SK-N-SH treated with all-trans-retinoic acid at 6 μM for 48 hours (cell line): ENCODE measurements at regions not wholly inside any gene's neighbourhood (a gene's known extent, or its start where the extent isn't known, plus 50 kb on each side); places are given as distances from the start of the nearest gene placed in this dataset.

Source experiments
- ATAC-seq: fragments of 200-7000 bp; cut with Tn5 transposase; 3 replicates; pipeline ENCODE4 v1.9.1; 2020; ENCODE audit warnings: mild to moderate bottlenecking, moderate library complexity
- BACH2 ChIP-seq: fragments of 250-450 bp; sonication (Bioruptor Pico); IDR thresholded peaks from 2 replicates; pipeline ENCODE4 v1.9.0; 2021; ENCODE audit warnings: mild to moderate bottlenecking, borderline replicate concordance
- CSDC2 ChIP-seq: fragments of 250-450 bp; sonication (Bioruptor Pico); IDR thresholded peaks from 2 replicates; pipeline ENCODE4 v1.5.0; 2020; ENCODE audit warnings: mild to moderate bottlenecking, moderate library complexity
- CSRNP3 ChIP-seq: fragments of 250-450 bp; sonication (Bioruptor Pico); IDR thresholded peaks from 2 replicates; pipeline ENCODE4 v1.5.1; 2021; ENCODE audit warnings: mild to moderate bottlenecking, moderate library complexity
- ESRRG ChIP-seq: fragments of 250-450 bp; sonication (Bioruptor Pico); IDR thresholded peaks from 2 replicates; pipeline ENCODE4 v1.6.1; 2021; ENCODE audit warnings: mild to moderate bottlenecking
- GLIS3 ChIP-seq: fragments of 250-450 bp; sonication (Bioruptor Pico); IDR thresholded peaks from 2 replicates; pipeline ENCODE4 v1.5.0; 2020; ENCODE audit warnings: mild to moderate bottlenecking, moderate library complexity
- ISL1 ChIP-seq: fragments of 250-450 bp; sonication (Bioruptor Pico); IDR thresholded peaks from 2 replicates; pipeline ENCODE4 v2.1.2; 2022; ENCODE audit warnings: mild to moderate bottlenecking, moderate library complexity
- OSR1 ChIP-seq: fragments of 250-450 bp; sonication (Bioruptor Pico); IDR thresholded peaks from 2 replicates; pipeline ENCODE4 v1.8.0; 2022; ENCODE audit warnings: moderate library complexity, mild to moderate bottlenecking, inconsistent platforms
- PATZ1 ChIP-seq: fragments of 250-450 bp; sonication (Bioruptor Pico); IDR thresholded peaks from 2 replicates; pipeline ENCODE4 v1.8.0; 2020; ENCODE audit warnings: mild to moderate bottlenecking, moderate library complexity, borderline replicate concordance
- POU6F1 ChIP-seq: fragments of 250-450 bp; sonication (Bioruptor Pico); IDR thresholded peaks from 2 replicates; pipeline ENCODE4 v1.8.0; 2021; ENCODE audit warnings: low read depth, mild to moderate bottlenecking, moderate library complexity, borderline replicate concordance
- RARB ChIP-seq: fragments of 250-450 bp; sonication (Bioruptor Pico); IDR thresholded peaks from 2 replicates; pipeline ENCODE4 v1.8.0; 2021; ENCODE audit warnings: mild to moderate bottlenecking, moderate library complexity
- SNAI2 ChIP-seq: fragments of 250-450 bp; sonication (Bioruptor Pico); IDR thresholded peaks from 2 replicates; pipeline ENCODE4 v1.5.0; 2020; ENCODE audit warnings: mild to moderate bottlenecking, moderate library complexity
- TCF4 ChIP-seq: fragments of 250-450 bp; sonication (Bioruptor Pico); IDR thresholded peaks from 2 replicates; pipeline ENCODE4 v1.8.0; 2021; ENCODE audit warnings: mild to moderate bottlenecking, moderate library complexity, borderline replicate concordance
- TOX ChIP-seq: fragments of 250-450 bp; sonication (Bioruptor Pico); IDR thresholded peaks from 2 replicates; pipeline ENCODE4 v1.8.0; 2021; ENCODE audit warnings: mild to moderate bottlenecking, moderate library complexity, borderline replicate concordance
- TSHZ2 ChIP-seq: fragments of 250-450 bp; sonication (Bioruptor Pico); IDR thresholded peaks from 2 replicates; pipeline ENCODE4 v1.5.0; 2020; ENCODE audit warnings: mild to moderate bottlenecking, moderate library complexity
- ZFP3 ChIP-seq: fragments of 250-450 bp; sonication (Bioruptor Pico); IDR thresholded peaks from 2 replicates; pipeline ENCODE4 v1.5.0; 2020; ENCODE audit warnings: mild to moderate bottlenecking, moderate library complexity
- ZFP30 ChIP-seq: fragments of 450-650 bp; formaldehyde crosslinking; IDR thresholded peaks from 2 replicates; pipeline ENCODE4 v1.5.0; 2022; ENCODE audit warnings: mild to moderate bottlenecking, moderate library complexity
- ZNF565 ChIP-seq: fragments of 450-650 bp; formaldehyde crosslinking; conservative IDR thresholded peaks from 2 replicates; pipeline ENCODE4 v1.5.0; 2020; ENCODE audit warnings: low read depth, mild to moderate bottlenecking, moderate library complexity
- ZNF8 ChIP-seq: fragments of 450-650 bp; formaldehyde crosslinking; IDR thresholded peaks from 2 replicates; pipeline ENCODE4 v1.5.0; 2020; ENCODE audit warnings: mild to moderate bottlenecking, moderate library complexity

- no peak for ATAC-seq
Measured at GRCh38 chr17:43316522-43317142, 82.2 kb upstream of the ARL4D start.

GRCh38 chr17:43315858-43316521 is 82.2 kb upstream of the RNU2-1 start:
- TF ChIP-seq RARB (CRISPR knock-in tag) (no peak), TOX (no peak)
- no peak for ATAC-seq

More at GRCh38 chr17:43316522-43317142, 82.2 kb upstream of the ARL4D start:
- TF ChIP-seq CSDC2 (CRISPR knock-in tag) (no peak), ZNF565 (CRISPR knock-in tag) (no peak), PATZ1 (CRISPR knock-in tag) (no peak), TSHZ2 (no peak), ISL1 (CRISPR knock-in tag) (no peak), ZFP30 (CRISPR knock-in tag) (no peak)

GRCh38 chr17:43315369-43315768 is 81.6 kb upstream of the RNU2-1 start:
- TF ChIP-seq POU6F1 (CRISPR knock-in tag) (no peak), TCF4 (CRISPR knock-in tag) (no peak), ZFP30 (CRISPR knock-in tag) (no peak)
- ATAC-seq: no peak

- no peak for ATAC-seq
- no peak for TF ChIP-seq BACH2 (CRISPR knock-in tag)
- TF ChIP-seq OSR1 (CRISPR knock-in tag): no peak
- TF ChIP-seq ZFP3: no peak
- TF ChIP-seq CSDC2 (CRISPR knock-in tag): no peak
- no peak for TF ChIP-seq POU6F1 (CRISPR knock-in tag)
- no peak for TF ChIP-seq ZFP30 (CRISPR knock-in tag)
- TF ChIP-seq SNAI2 (CRISPR knock-in tag): no peak
- no peak for TF ChIP-seq PATZ1 (CRISPR knock-in tag)
- no peak for TF ChIP-seq ESRRG (CRISPR knock-in tag)
- TF ChIP-seq CSRNP3 (CRISPR knock-in tag): no peak
- no peak for TF ChIP-seq ZNF8 (CRISPR knock-in tag)
- no peak for TF ChIP-seq TOX
- TF ChIP-seq GLIS3 (CRISPR knock-in tag): no peak
Measured at GRCh38 chr17:43314611-43315011, 80.8 kb upstream of the RNU2-1 start.
